ENCODE measurements at regions not wholly inside any gene's neighbourhood (a gene's known extent, or its start where the extent isn't known, plus 50 kb on each side); places are given as distances from the start of the nearest gene placed in this dataset.
A peak's percentile ranks its signal among the peaks of the same experiment; 100 is the strongest.

DNA sequence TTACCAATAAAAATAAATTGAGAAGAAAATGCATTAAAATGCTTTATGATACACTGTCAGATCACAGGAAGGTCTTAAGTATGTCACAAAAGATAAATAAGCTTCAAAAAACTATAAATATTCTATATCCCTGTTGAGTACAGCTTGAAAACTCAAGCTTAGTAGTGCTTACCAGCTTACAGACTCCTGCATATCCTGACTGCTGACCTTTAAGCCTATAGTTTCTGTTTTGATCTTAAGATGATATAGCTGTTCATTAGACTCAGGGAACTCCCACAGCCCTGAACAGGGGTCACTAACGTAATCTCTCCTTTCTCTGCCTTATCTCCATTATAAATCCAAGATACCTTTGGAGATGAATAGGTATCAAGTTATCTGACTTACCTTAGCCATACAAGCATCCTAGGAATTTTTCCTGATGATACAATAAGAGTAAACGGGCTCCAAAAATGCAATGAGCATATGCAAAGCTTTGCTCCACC, 93.7 kb upstream of the RBBP8 start:
- Mint-ChIP-seq H3K9me3 (peaks cover 0 to 2% (median 0%) of the 10 kb centered on the region in 7 donors), H3K4me1 (no peaks in the 10 kb centered on the region), H3K27ac (no peak overlapping the region), H3K36me3 (no peaks in the 10 kb centered on the region), H3K4me3 (no peak overlapping the region), H3K27me3 (ENCODE audit: low read depth in 3 of 3) (no peaks in the 10 kb centered on the region)
- TF ChIP-seq, protein P1, sequence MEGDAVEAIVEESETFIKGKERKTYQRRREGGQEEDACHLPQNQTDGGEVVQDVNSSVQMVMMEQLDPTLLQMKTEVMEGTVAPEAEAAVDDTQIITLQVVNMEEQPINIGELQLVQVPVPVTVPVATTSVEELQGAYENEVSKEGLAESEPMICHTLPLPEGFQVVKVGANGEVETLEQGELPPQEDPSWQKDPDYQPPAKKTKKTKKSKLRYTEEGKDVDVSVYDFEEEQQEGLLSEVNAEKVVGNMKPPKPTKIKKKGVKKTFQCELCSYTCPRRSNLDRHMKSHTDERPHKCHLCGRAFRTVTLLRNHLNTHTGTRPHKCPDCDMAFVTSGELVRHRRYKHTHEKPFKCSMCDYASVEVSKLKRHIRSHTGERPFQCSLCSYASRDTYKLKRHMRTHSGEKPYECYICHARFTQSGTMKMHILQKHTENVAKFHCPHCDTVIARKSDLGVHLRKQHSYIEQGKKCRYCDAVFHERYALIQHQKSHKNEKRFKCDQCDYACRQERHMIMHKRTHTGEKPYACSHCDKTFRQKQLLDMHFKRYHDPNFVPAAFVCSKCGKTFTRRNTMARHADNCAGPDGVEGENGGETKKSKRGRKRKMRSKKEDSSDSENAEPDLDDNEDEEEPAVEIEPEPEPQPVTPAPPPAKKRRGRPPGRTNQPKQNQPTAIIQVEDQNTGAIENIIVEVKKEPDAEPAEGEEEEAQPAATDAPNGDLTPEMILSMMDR (IDR thresholded peaks at IDR 0.05): no peak
- WGBS (ENCODE audit: insufficient coverage): no CpG with 5 or more reads among the region's 2 CpGs
- DNase-seq: no peak
- intact Hi-C loops (cut with micrococcal nuclease): no loop called here
- Histone ChIP-seq H3K4me1 (ENCODE audit: control insufficient read depth in 1 of 2, insufficient read depth in 2 of 2, low read length in 2 of 2) (peaks cover 5 to 8% of the 10 kb centered on the region in 2 donors), H3K9ac (ENCODE audit: insufficient read depth, low read length, poor library complexity, severe bottlenecking) (no peak overlapping the region), H3K9me3 (replicated peaks in 1 of 2; ENCODE audit: control insufficient read depth in 1 of 2, insufficient read depth in 1 of 2, low read length in 2 of 2) (no peaks in the 10 kb centered on the region), H3K4me2 (replicated peaks; ENCODE audit: extremely low read depth, low read length, poor library complexity, severe bottlenecking) (no peak overlapping the region), H2AFZ (ENCODE audit: insufficient read depth, low read depth, low read length, poor library complexity, severe bottlenecking) (peak overlapping the region; percentile 65), H3K27me3 (ENCODE audit: control insufficient read depth in 2 of 2, insufficient read depth in 2 of 2, low read length in 2 of 2) (no peaks in the 10 kb centered on the region), H3K4me3 (replicated peaks in 1 of 3; ENCODE audit: low read depth in 2 of 3, low read length in 3 of 3) (no peak overlapping the region), H3K27ac (ENCODE audit: low read depth in 1 of 2, low read length in 2 of 2) (no peak overlapping the region), H4K20me1 (ENCODE audit: insufficient read depth, low read length) (no peaks in the 10 kb centered on the region), H3K79me2 (ENCODE audit: insufficient read depth, low read length) (no peaks in the 10 kb centered on the region), H3K36me3 (replicated peaks in 1 of 2; ENCODE audit: control insufficient read depth in 1 of 2, insufficient read depth in 2 of 2, low read length in 2 of 2) (no peaks in the 10 kb centered on the region)

DNA sequence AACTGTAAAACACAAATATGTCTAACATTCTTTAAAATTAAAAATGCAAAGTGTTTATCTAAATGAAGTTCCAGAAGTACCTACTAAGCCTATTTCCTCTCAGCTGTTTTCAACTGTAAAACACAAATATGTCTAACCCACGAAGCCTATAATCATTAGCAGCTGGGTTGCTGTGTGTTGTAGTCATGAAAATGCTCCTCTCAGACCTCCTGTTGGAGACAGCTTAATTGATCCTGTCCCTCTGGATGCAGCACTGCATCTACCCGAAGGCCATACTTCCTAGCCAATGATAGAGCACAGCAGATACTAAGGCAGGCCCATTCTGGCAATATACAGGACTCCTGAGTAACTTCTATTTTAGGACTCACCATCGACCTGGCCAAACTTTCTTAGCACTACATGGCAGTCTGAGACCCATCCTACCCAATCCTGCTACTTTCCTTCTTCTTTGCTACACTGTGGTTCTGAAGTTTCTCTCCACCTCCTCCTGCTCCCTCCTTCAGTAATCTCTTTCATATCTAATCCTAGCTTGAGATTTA, 92.5 kb upstream of the RBBP8 start:
- Histone ChIP-seq H3K36me3 (replicated peaks in 1 of 2; ENCODE audit: control insufficient read depth in 1 of 2, insufficient read depth in 2 of 2, low read length in 2 of 2) (no peaks in the 10 kb centered on the region), H3K27ac (ENCODE audit: low read depth in 1 of 2, low read length in 2 of 2) (no peak overlapping the region), H3K9me3 (replicated peaks in 1 of 2; ENCODE audit: control insufficient read depth in 1 of 2, insufficient read depth in 1 of 2, low read length in 2 of 2) (no peaks in the 10 kb centered on the region), H3K27me3 (ENCODE audit: control insufficient read depth in 2 of 2, insufficient read depth in 2 of 2, low read length in 2 of 2) (no peaks in the 10 kb centered on the region), H3K9ac (ENCODE audit: insufficient read depth, low read length, poor library complexity, severe bottlenecking) (no peak overlapping the region), H2AFZ (ENCODE audit: insufficient read depth, low read depth, low read length, poor library complexity, severe bottlenecking) (no peak overlapping the region), H3K79me2 (ENCODE audit: insufficient read depth, low read length) (no peaks in the 10 kb centered on the region), H3K4me2 (replicated peaks; ENCODE audit: extremely low read depth, low read length, poor library complexity, severe bottlenecking) (no peak overlapping the region), H3K4me1 (ENCODE audit: control insufficient read depth in 1 of 2, insufficient read depth in 2 of 2, low read length in 2 of 2) (peaks cover 5 to 8% of the 10 kb centered on the region in 2 donors), H4K20me1 (ENCODE audit: insufficient read depth, low read length) (no peaks in the 10 kb centered on the region), H3K4me3 (replicated peaks in 1 of 3; ENCODE audit: low read depth in 2 of 3, low read length in 3 of 3) (no peak overlapping the region)
- 95% methylated on average over 2 of the region's 3 CpGs for WGBS (ENCODE audit: insufficient coverage)
- H3K27ac Mint-ChIP-seq: no peak overlapping the region
- no peaks in the 10 kb centered on the region for H3K4me1 Mint-ChIP-seq
- DNase-seq: no peak
- no peaks in the 10 kb centered on the region for H3K27me3 Mint-ChIP-seq (ENCODE audit: low read depth in 3 of 3)
- H3K4me3 Mint-ChIP-seq: no peak overlapping the region
- H3K36me3 Mint-ChIP-seq: no peaks in the 10 kb centered on the region
- intact Hi-C loops (cut with micrococcal nuclease): no loop called here
- peaks cover 0 to 2% (median 0%) of the 10 kb centered on the region in 7 donors for H3K9me3 Mint-ChIP-seq
- TF ChIP-seq, protein P1 (IDR thresholded peaks at IDR 0.05): no peak

All from CD14-positive monocyte (primary cell).